Epithelial cell of esophagus (primary cell): ENCODE measurements at regions not wholly inside any gene's neighbourhood (a gene's known extent, or its start where the extent isn't known, plus 50 kb on each side); places are given as distances from the start of the nearest gene placed in this dataset.

ENCODE experiments used
- DNase-seq: peaks from one replicate; pipeline ENCODE4 v3.0.0; 2010; ENCODE audit warnings: low read depth
- H3K4me3 ChIP-seq: 2 replicates; pipeline ENCODE4 v1.5.1; 2011; ENCODE audit warnings: mild to moderate bottlenecking, low read length, control low read depth
- TF ChIP-seq, protein P1 (sequence below): IDR thresholded peaks from 2 replicates; pipeline ENCODE4 v1.5.1; 2011; ENCODE audit warnings: low read depth, mild to moderate bottlenecking, low read length, control low read depth, inconsistent platforms; ENCODE audit not compliant: insufficient read depth; ENCODE audit errors: missing control alignments

DNA sequence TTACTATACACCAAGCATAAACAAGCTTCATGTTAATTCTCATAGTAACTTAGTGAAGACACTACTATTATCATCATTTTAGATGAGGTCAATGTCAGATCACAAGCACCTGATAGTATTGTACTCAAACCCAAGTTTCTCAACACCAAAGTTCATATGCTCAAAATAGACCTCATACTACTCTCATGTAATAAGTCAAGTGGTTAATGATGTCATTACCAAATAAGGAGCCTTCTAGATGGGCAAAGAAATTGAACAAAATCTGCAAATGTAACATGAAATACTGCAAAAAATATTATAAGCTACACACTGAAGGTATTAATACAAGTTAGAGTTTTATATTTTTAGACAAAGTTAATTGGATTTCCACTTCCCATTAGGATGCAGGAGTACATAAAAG lies 144.0 kb upstream of the CHRM3 start:
- no peak overlapping the region for H3K4me3 ChIP-seq
- TF ChIP-seq, protein P1, sequence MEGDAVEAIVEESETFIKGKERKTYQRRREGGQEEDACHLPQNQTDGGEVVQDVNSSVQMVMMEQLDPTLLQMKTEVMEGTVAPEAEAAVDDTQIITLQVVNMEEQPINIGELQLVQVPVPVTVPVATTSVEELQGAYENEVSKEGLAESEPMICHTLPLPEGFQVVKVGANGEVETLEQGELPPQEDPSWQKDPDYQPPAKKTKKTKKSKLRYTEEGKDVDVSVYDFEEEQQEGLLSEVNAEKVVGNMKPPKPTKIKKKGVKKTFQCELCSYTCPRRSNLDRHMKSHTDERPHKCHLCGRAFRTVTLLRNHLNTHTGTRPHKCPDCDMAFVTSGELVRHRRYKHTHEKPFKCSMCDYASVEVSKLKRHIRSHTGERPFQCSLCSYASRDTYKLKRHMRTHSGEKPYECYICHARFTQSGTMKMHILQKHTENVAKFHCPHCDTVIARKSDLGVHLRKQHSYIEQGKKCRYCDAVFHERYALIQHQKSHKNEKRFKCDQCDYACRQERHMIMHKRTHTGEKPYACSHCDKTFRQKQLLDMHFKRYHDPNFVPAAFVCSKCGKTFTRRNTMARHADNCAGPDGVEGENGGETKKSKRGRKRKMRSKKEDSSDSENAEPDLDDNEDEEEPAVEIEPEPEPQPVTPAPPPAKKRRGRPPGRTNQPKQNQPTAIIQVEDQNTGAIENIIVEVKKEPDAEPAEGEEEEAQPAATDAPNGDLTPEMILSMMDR: no peak
- no peak for DNase-seq

DNA sequence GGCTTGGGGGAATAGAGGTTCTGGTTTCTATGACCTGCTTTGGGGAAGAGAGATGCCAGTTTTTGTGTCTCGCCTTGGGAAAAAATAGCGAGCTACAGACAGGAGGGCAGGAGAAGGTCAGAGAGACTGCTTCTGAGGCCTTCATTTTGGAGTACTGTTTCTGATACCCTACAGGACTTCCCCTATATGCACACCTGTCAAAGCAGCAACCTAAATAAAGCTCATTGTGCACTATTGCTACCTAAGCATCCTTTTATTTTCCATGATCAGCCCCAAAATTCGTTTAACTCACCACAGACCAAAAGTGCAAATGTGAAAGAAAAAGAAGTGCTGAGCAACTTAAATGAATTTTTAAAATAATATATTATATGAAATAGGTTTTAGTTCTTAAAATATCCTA lies 145.6 kb upstream of the CHRM3 start:
- no peak for DNase-seq
- TF ChIP-seq, protein P1: no peak
- no peak overlapping the region for H3K4me3 ChIP-seq

- H3K4me3 ChIP-seq: no peak overlapping the region
- no peak for DNase-seq
- TF ChIP-seq, protein P1: no peak
Observed at GRCh38 chr1:239239529-239239928, 146.8 kb upstream of the CHRM3 start.

- DNase-seq: no peak
- TF ChIP-seq, protein P1: no peak
- H3K4me3 ChIP-seq: no peak overlapping the region
Observed at GRCh38 chr1:239237912-239238311, 148.5 kb upstream of the CHRM3 start.

DNA sequence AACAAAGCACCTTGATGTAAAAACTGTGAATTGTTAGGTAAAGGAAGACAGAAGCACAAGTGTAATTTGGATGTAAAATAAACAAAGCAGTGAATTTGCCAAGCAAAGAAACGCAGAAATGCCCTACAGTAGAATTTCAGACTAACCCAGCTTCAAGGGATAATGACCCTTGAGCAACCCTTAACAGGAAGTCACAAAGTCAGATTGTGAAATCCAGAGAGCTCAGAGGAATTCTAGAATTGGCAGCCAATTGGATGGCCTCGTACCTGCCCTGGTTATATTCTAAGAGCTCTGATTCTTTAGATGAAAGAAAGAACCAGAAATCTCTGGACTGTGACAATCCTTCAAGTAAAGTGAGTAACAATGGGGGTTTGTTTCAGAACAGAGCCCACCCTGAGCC lies 152.7 kb upstream of the CHRM3 start:
- TF ChIP-seq, protein P1: no peak
- DNase-seq: peak; percentile 65

GRCh38 chr1:239232921-239233320 lies 153.4 kb upstream of the CHRM3 start:
- H3K4me3 ChIP-seq: no peak overlapping the region
- TF ChIP-seq, protein P1: no peak
- no peak for DNase-seq

More for the DNA sequence above, 152.7 kb upstream of the CHRM3 start:
- H3K4me3 ChIP-seq: no peak overlapping the region

DNA sequence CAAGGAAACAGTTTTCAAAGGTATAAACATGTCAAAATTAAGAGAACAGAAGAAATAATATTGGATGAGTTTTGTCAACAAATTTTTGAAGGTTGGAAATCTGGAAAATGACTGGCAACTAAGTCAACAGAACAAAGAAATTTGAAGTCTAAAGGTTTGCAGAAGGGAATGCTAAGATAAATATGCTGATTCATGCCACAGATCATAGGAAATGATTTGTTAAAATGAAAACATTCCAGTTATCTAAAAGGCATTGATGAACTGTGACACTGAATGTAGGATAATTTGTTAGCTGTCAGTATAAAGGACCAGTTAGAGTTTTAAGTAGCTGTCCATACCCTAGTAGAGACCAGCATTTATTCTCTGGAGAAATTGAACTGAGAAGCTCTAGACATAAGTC lies 157.9 kb upstream of the CHRM3 start:
- H3K4me3 ChIP-seq: no peak overlapping the region
- TF ChIP-seq, protein P1: no peak
- DNase-seq: no peak
